SIG-M5 (cell line): ENCODE measurements at regions not wholly inside any gene's neighbourhood (a gene's known extent, or its start where the extent isn't known, plus 50 kb on each side); places are given as distances from the start of the nearest gene placed in this dataset.
"Not testable (repeated sequence)": the region's sequence is repeated elsewhere in the genome, so short reads cannot be mapped to it uniquely, and the experiment has no call there.

ENCODE experiments used
- DNase-seq: peaks from one replicate; lab custom pipeline; 2025; lab: John Stamatoyannopoulos, UW

DNA sequence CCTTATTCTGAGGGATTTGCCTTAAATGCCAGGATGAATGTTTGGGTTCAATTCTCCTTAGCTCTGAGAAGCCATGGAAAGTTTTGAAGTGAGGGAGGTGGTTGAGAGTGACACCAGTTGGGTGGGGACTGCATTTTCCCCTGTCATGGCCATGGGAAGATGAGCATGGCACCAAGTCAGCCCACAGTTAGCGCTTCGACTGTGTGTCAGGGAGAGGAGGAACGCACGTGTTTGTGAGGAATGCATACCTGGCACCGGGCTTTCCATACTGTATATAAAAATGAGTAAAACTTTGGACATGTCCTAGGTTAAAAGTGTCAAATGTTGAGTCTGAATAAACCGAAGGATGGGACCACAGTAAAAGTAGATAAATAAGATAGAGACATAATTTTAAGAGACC lies 187.5 kb upstream of the KL start:
- DNase-seq: no peak

DNA sequence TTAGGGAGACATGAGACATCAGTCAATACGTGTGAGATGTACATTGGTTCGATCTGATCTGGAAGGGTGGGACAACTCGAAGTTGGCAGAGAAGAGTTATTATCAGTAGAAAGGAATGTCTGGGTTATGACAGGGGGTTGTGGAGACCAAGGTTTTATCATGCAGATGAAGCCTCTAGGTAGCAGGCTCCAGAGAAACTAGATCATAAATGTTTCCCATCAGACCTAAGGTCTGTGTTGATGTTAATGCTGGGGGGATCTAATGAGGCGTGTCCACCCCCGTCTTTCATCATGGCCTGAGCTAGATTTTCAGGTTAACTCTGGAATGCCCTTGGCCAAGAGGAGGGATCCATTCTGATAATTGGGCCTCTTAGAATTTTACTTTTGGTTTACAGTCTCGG lies 187.0 kb upstream of the KL start:
- no peak for DNase-seq

DNA sequence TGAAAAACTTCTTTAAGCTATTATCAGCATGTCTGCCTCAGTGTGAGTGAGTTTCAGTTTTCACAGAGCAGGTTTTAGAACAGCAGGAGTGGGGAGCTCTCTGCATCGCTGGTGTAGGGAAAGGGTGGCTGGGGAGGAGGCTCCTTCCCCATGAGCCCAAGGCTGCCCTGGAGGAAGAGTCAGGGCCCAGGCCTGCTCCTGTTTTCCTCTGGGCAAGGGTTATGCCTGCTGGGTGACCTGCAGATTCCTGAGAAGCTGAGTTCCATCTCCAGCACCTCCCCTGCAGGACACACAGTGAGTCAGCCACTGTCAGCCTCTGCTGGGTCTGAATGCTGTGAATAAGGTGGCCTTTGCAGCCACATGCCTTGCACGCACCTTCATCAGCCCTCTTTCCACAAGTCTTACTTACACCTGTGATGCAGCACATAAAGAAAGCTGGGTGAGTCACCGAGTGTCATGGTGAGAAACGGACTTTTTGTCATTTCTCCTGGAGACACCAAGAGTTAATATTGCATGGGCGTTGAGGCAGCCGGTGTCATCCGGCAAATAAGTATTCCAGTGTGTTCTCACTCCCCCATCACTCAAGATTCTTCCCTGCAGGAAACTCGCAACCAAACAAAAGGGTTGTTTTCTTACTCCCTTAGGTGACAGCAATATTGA lies 186.4 kb upstream of the KL start:
- DNase-seq: no peak

DNA sequence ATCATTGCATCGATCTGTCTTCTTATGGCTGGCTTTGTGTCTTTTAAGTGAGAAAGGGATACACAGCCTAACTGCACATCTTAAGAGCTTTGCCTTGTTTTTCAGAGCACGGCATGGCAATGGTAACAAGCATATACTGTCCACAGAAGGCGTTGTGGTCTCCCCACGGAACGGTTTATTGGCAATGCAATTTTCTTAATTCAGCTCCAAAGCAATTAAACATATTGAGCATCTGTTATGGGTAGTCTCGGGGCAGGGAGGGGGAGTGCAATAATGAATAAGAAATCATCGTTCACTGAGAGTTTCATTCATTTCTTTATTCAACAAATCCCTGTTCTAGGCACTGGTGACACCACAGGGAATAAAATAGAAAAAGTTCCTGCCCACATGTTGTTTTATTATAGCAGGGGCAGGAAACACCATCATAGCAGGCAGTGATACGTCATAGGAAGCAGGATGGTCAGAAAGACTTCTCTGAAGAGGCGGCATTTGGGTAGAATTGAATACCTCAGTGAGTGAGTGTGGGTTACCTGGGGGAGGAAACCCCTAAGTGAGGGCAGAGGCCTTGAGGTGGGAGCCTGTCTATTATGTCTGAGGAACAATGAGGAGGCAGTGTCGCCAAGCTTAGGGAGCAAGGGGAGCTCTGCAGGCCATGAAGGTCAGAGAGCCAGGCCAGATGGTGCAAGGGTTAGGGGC lies 185.7 kb upstream of the KL start:
- no peak for DNase-seq

DNA sequence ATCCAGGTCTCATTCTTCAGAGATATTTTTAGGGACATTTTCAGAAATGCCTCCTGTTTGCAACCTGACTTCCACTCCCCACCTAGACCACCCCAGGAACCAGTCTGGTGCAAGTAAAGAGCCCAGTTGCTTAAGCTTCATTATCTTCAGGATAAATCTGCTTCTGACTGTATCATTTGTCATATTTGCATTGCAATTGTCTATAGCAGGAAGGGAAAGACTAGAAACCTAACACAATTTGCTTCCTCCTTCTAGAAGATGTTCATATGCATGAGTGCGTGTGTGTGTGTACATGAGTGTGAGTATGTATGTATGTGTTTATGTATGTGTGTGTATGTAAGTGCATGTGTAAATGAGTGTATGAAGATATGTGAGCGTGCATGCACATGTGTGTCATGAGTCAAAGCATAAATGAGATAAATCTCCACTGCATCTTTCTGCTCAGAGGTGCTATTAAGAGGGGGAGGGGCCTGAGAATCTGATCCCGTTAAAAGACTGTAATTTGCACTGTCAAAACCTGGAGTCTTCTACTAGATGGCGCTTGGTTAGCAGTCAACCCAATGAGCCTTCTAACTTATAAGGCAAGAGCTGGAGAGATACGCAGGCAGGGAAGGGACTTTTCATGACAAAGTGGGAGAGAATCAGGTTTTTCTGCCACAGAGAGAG lies 178.8 kb upstream of the KL start:
- no peak for DNase-seq

DNA sequence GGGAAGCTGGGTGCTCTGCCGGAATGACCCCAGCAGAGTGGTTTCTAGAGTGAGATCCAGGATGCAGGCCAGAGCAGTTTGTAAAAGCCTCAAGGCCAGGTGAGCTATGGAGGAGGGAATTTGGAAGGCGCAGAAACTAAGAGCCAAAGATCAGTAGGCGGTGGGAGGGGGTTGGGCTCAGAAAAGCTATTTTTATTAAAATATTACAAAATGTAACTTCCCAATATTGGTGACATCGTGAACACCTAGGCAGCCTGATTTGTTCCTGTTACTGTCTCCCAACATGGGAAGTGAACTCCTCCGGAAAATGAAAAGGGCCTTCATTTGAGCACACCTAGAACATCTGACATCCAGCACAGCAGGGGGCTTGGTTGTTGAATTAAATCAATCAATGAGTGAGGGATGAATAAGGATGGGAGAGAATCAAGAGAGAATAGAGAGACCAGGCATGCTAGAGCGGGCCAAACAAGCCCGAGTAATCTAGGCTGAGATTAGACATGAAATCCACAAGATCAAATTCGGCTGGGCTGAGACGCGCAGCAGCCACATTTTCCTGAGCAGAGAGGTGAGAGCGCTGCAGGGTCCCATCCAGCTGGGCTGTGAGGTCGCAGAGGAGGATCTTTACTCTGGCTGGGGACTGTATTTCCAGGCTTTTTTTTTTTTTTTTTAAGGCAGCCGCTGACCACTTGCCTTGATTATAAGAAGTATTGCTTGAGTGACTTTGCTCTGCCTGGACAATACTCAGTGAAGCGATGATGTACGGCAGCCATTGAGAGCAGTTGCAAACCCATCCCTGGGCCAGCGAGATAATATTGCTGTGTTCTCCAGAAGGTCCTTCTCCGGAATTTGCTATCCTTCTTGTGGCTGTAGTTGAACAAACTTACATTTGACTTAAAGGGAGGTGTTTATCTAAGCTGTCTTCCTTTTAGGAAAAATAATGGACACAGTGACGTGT lies 178.0 kb upstream of the KL start:
- no peak for DNase-seq

DNA sequence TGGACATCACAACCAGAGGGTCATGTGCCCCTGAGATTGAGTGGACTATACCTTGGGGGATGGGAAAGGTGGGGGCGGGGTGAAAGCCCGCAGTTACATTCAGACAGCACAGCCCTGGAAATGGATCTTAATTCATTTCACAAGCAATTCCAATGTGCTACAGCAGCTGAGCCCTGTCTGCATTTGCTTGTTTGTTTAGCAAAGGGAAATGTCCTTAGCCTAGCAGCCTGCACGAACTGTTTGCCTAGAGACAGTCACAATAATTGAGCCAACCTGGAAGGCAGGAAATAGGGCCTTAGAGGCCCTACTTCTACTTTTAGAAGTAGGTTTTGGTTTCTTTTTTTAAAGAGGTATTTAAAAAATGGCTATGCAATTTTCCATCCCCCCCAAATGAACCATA lies 177.3 kb upstream of the KL start:
- no peak for DNase-seq

DNA sequence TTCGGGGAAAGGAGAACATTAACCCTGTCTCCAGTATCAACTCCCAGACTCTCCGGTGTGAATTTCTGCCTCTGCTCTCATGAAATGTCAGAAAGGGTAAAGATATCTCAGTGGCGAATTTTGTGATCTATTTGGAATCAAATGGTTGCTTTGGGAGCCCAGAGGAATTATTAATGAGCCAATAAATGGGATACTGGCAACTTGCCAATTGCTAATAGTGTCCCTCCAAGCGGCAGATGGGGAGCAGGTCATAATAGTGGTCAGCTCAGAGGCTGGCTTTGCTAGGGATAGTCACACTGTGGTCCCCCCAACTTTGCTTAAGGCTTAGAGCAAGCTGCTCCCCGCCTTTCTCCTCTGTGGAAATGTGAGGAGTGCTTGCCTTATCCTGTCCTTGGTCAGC lies 176.1 kb upstream of the KL start:
- no peak for DNase-seq

DNA sequence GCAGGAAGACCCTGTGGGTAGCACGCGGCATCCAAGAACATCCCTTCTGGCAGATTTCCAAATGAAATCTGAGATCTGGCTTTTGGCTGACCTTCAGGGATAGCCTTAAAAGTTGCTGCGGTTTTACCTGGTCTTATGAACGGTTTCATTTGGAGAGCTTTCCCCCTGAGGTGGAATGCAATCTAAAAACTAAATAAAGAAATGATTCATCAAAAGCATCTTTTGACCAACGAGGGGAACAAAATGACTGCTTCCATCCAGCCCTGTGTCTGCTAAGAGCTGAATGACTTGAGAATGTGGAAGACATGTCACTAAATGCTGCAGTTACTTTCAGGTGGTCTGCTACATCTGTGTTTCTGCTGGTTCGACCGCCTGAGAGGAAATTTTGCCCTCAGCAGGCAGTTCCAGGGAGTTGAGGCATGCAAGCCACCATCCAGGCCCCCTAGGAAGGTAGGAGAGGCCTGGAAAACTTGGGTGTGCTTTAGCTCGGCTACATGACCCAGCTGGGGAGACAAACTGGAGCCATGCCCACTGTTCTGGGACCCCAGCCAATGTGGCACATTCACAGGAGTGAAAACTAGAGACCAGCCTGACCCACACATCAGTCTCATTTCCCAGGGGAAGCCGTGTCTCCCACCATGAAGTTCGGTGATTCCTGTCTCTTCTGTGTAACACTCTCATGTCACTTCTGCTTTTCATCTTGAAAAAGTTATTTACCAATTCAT lies 175.1 kb upstream of the KL start:
- DNase-seq: no peak

DNA sequence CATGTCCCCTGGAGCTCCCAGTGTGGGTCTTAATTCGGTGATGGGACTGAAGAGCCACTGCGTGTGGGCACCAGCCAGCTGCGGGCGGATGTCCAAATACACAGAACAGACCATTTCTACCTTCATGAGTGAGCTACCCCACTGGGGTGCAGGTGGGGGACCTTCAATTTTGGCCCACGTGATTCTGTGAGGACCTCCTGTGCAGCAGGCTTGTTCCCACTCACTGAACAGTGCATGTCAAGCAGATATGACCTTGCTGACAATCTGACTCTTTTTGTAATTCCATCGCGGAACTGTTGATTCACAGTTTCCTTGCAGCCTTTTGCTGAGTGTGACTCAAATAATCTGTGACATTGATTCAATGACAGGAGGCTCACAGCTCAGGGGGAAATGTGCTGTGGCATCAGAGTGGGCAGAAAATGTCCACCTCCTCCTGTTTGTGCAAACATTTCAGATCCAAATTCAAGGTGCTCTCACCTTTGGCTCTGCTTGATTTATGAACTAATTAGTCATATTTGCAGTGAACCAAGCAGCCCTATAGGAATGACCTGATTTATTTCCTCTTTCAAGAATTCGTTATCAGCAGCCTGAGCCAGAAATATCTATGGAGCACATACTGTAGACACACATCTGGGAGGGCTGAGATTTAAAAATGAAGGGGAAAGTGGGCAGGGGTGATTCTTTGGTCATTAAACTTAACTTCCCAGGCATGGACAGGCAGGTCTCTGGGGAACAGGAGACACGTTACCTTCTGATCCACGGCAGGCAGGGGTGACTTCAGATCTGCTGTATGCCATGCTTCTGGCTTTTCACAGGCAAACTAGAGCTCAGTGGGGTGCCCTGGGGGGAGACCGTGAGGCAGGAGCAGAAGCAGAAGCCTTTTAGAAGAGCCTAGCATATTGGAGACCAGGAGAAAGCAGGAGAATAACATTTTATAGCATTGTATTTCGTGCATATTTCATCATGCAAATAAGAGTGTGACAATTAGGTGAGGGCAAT lies 170.0 kb upstream of the KL start:
- no peak for DNase-seq

DNA sequence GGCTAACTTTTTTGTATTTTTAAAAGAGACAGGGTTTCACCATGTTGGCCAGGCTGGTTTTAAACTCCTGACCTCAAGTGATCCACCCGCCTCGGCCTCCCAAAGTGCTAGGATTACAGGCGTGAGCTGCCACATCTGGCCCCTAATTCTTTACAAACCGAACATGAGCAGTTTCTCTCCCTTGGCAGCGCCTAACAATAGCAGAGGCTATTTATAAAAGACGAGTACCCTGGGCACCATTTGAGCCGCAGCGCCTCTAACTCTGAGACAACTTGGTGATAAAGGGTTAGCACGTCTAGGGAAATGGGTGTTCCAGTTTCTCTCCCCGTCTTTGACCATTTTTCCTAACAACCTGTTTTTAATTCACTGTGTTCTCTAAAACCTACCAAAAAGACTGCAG lies 168.2 kb upstream of the KL start:
- DNase-seq: not testable (repeated sequence)

DNA sequence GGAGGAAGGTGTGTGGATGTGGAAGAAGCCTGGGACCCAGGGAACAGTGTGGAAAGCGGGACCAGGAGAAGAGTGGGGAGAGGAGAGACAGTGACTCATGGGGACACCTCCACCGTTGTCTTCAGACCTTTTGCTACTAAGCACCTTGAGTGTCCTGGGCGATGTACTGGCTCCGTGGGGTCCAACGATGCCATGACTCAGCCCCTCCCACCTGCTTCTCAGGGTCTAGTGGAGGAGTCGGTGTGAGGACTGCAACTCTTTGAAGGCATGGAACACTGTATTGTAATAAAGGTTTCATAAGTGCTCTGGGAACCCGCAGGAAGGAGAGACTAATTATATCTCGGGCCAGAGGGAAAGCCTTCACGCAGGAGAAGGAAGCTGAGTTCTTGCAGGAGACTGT lies 166.9 kb upstream of the KL start:
- no peak for DNase-seq

DNA sequence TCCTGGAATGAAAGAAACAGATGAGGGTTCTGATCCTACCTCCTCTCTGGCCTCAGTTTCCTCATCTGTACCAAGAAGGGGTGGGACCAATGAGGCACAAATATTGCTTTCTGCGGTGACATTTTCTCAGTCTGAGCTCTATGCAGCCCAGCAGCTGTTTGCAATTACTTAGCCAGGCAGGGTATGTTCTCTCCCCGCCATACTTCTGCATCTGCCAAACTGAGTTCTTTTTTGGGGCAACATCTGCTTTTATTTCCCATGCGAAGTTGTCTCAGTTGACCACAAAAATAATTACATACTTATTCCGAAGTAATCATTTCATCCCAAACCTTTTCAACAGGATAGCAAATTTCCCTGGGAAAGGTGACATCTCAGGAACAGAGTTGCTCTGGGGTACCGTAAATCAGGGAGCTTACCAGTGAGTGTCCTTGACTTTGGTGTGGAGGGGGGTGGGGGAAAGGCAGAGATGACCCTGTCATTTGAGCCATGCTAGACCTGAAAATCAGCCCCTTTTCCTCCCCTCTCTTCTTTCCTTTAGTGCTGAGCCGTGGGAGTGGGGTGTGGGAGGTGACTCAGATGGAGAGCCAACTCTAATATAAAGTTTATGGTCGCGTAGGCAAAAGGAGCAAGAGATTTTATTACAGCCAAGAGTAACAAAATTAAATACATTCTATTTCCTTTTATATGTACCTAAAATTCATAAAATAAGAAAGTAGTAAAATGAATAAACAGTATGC lies 165.7 kb upstream of the KL start:
- no peak for DNase-seq

DNA sequence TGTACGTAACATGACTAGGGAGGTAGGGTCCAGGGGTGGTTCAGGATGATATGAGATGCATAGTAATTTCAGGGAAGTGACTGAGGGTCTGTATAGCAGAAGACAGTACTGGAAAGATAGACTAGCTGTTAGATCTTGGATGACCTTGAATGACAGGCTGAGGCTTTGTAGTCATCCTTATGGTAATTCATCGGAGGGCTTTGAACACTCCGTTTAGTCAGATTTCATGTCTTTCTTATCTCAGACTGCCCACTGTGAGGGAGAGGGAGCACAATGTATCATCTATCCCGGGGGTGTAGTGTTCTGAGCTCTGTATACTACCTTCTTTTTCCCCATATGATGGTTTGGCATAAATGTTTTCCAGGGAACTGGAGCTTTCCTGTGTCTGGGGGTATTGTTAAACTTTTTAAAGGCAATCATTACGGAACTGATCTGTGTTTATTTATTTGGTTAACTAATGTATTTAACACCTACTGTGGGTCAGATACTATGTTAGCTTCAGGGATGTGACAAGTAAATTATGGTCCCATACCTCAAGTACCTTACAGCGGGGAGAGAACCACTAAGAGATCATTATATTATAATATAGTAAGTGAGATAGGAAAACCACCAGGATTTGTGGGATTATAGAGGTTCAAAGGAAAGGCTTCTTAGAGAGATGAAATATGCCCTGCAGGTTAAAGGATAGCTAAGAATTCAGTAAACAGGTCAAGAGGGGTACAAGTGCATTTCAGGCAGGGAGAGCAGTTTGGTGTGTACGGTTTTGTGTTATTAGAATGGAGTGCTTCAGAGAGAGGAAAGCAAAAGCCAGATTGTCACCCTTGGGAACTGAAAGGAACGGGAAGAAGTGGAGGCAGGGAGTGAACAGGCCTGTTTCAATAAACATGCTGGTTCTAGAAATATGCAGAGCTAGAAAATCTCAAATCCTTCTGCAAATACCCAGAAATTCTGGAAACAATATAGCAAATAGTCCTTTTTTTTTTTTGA lies 164.8 kb upstream of the KL start:
- no peak for DNase-seq

DNA sequence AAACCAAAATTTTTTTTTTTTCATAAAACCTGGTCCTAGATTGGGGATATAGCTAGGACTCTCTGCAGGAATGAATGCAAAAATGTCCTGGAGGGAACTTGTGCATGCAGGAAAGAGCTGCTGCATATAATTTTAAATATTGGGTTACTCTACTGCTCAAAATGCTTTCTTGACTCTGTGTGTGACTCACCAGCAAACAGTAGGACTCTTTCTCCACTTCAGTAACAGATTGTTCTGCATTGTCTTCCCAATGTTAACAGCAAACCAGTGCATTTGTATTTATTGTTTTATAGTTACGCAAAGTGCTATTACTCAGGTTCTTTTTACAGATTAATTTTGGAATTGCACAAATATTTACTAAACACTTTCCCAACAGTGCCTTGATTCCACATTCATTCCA lies 163.7 kb upstream of the KL start:
- DNase-seq: no peak

DNA sequence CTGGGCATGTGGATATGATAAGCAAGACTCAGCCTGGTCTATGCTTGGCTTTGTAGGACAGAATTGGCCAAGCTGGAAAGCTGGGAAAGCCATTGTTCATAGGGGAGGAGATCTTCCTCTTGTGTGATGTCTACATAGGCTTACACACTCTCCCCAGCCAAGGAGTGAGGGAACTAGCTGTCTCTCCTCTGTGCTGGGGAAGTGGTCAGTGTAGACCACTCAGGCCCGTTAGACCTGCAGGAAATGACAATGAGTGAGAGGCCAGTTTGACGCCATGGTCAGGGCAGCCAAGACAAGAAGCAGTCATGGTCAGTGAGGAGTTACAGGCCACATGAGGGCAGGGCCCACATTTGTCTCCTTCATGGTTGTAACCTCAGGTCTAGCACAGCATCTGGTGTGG lies 159.1 kb upstream of the KL start:
- no peak for DNase-seq

DNA sequence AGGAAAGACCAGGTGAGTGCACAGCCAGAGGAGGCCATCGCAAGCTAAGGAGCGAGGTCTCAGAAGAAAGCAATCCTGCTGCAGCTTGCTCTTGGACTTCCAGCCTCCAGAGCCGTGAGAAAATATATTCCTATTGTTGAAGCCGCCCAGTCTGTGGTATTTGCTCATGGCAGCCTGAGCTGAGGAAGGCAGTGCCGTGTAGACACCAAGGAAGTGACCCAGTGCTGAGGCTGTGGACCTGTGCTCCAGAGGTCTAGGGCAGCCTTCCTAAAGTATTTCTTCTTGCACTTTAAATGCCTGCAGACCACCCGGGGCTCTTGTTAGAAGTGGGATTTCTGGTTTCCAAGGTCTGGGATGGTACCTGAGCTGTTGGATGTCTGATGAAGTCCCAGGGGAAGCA lies 158.5 kb upstream of the KL start:
- DNase-seq: no peak

DNA sequence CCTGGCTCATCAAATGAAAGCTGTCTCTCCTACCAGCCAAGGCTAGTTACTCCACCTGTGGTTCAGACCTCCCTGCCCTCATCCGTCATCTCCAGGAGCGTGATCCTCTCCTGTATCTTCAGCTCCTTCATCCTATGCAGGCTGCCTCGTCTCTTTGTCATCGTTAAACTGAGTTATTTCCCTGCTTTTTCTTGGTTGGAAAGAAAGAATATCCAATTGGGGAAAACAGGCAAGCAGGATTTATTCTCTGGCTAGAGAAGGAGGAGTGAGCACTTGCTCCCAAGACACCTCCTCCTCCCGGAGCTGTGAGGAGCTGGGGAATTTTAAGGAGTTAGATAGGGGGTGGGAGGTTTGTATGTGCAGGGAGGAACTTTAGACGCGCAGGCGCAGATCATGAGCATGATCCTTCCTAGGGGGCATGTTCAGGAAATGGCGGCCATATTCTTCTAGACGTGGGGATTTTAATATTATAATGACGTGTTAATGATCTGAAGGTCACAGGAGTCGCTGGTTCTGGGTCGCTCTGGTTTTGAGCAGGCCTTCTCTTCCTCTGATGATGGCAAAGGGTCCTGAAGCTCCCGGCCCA lies 156.4 kb upstream of the KL start:
- no peak for DNase-seq
